GM21723 (cell line): ENCODE measurements at regions not wholly inside any gene's neighbourhood (a gene's known extent, or its start where the extent isn't known, plus 50 kb on each side); places are given as distances from the start of the nearest gene placed in this dataset.

Experiments used
- ATAC-seq: cut with Tn5 transposase; IDR thresholded peaks from one replicate; pipeline ENCODE4 v1.9.1; 2021; ENCODE audit warnings: mild to moderate bottlenecking, moderate library complexity; ENCODE audit not compliant: unreplicated experiment

- ATAC-seq, result no peak
Observed at GRCh38 chr18:45298986-45299385, 316.3 kb upstream of the SLC14A2 start.

- no peak for ATAC-seq
Observed at GRCh38 chr18:45303026-45303425, 312.2 kb upstream of the SLC14A2 start.

- ATAC-seq, result no peak
Observed at GRCh38 chr18:45304558-45304957, 310.7 kb upstream of the SLC14A2 start.

GRCh38 chr18:45312555-45313126 lies 302.6 kb upstream of the SLC14A2 start:
- no peak for ATAC-seq

GRCh38 chr18:45316127-45316526 lies 299.1 kb upstream of the SLC14A2 start:
- ATAC-seq, result no peak

GRCh38 chr18:45317948-45318640 lies 297.2 kb upstream of the SLC14A2 start:
- ATAC-seq, result no peak

- ATAC-seq, result no peak
Observed at GRCh38 chr18:45320724-45321123, 294.6 kb upstream of the SLC14A2 start.

- no peak for ATAC-seq
Observed at GRCh38 chr18:45321520-45321919, 293.8 kb upstream of the SLC14A2 start.

- ATAC-seq, result no peak
Observed at GRCh38 chr18:45322343-45322742, 292.9 kb upstream of the SLC14A2 start.

GRCh38 chr18:45324101-45324494 lies 291.2 kb upstream of the SLC14A2 start:
- no peak for ATAC-seq

- ATAC-seq, result no peak
Observed at GRCh38 chr18:45324495-45325113, 290.7 kb upstream of the SLC14A2 start.

GRCh38 chr18:45325778-45326177 lies 289.5 kb upstream of the SLC14A2 start:
- no peak for ATAC-seq

- ATAC-seq, result no peak
Observed at GRCh38 chr18:45326505-45326904, 288.8 kb upstream of the SLC14A2 start.

- no peak for ATAC-seq
Observed at GRCh38 chr18:45328296-45328695, 287.0 kb upstream of the SLC14A2 start.

GRCh38 chr18:45328811-45329210 lies 286.5 kb upstream of the SLC14A2 start:
- no peak for ATAC-seq

- no peak for ATAC-seq
Observed at GRCh38 chr18:45329316-45329715, 286.0 kb upstream of the SLC14A2 start.

GRCh38 chr18:45330170-45330594 lies 285.1 kb upstream of the SLC14A2 start:
- ATAC-seq, result no peak

- no peak for ATAC-seq
Observed at GRCh38 chr18:45332871-45333270, 282.4 kb upstream of the SLC14A2 start.

- no peak for ATAC-seq
Observed at GRCh38 chr18:45334191-45334590, 281.1 kb upstream of the SLC14A2 start.

GRCh38 chr18:45335282-45336043 lies 279.8 kb upstream of the SLC14A2 start:
- no peak for ATAC-seq

GRCh38 chr18:45336448-45336847 lies 278.8 kb upstream of the SLC14A2 start:
- no peak for ATAC-seq

GRCh38 chr18:45337477-45337876 lies 277.8 kb upstream of the SLC14A2 start:
- no peak for ATAC-seq
